Embryonic facial prominence (tissue), 1 donor: ENCODE measurements at regions not wholly inside any gene's neighbourhood (a gene's known extent, or its start where the extent isn't known, plus 50 kb on each side); places are given as distances from the start of the nearest gene placed in this dataset.

ENCODE experiments used
- DNase-seq: peaks from one replicate; pipeline ENCODE4 v3.0.0-alpha.2; 2016; ENCODE audit errors: extremely low spot score

GRCh38 chr21:31409831-31410487 is 65.9 kb upstream of the TIAM1 start:
- no peak for DNase-seq

- no peak for DNase-seq
Measured at GRCh38 chr21:31408301-31409088, 64.4 kb upstream of the TIAM1 start.

GRCh38 chr21:31406510-31406909 is 62.4 kb upstream of the TIAM1 start:
- no peak for DNase-seq

GRCh38 chr21:31405604-31406003 is 61.5 kb upstream of the TIAM1 start:
- DNase-seq, result no peak

- no peak for DNase-seq
Measured at GRCh38 chr21:31403596-31404333, 59.7 kb upstream of the TIAM1 start.

- DNase-seq, result no peak
Measured at GRCh38 chr21:31399591-31399990, 55.5 kb upstream of the TIAM1 start.

- no peak for DNase-seq
Measured at GRCh38 chr21:31398574-31398973, 54.5 kb upstream of the TIAM1 start.

GRCh38 chr21:31397939-31398338 is 53.9 kb upstream of the TIAM1 start:
- DNase-seq, result no peak

GRCh38 chr21:31397515-31397926 is 53.5 kb upstream of the TIAM1 start:
- DNase-seq, result no peak

- DNase-seq, result no peak
Measured at GRCh38 chr21:31397030-31397429, 53.0 kb upstream of the TIAM1 start.

GRCh38 chr21:31396399-31396798 is 52.3 kb upstream of the TIAM1 start:
- no peak for DNase-seq

- DNase-seq, result no peak
Measured at GRCh38 chr21:31395791-31396190, 51.7 kb upstream of the TIAM1 start.

- DNase-seq, result no peak
Measured at GRCh38 chr21:31395268-31395667, 51.2 kb upstream of the TIAM1 start.

- no peak for DNase-seq
Measured at GRCh38 chr21:31394309-31394708, 50.2 kb upstream of the TIAM1 start.
